ENCODE measurements at regions not wholly inside any gene's neighbourhood (a gene's known extent, or its start where the extent isn't known, plus 50 kb on each side); places are given as distances from the start of the nearest gene placed in this dataset.

DNA sequence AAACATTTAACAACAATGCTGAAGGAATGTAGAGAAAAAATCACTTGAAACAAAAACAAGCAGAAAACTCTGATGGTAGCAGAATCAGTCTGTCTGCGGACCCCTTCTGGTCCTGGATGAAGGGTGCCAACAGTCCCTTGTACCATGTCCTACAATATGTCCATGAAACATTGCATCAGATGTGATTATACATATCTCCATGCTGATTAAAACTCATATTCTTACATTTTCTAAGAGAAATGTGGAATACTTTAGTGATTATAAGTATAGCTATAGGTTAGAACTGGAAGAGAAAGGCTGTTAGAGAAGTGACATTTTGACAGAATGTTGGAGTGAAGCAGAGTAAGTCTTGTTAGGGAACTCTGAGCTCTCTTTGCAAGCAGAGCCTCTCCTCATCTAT is 286.1 kb downstream of the SH3GL2 start:
- DNase-seq (ENCODE audit: low spot score) (no peak), FAIRE-seq (no peak), ATAC-seq (no peak)
- CTCF ChIA-PET (ENCODE audit: low intra/inter-chr PET ratio, low total read pairs): no interaction called here
- BruUV-seq (replicated peaks): no TSS peak
- H3K9ac ChIP-seq (ENCODE audit: insufficient read depth, low read depth, low read length): no peak overlapping the region
- POLR2A ChIA-PET: no interaction called here
- H3K27ac ChIP-seq (ENCODE audit: extremely low read length, insufficient read depth, low read length): no peak overlapping the region
- TF ChIP-seq, protein P1, sequence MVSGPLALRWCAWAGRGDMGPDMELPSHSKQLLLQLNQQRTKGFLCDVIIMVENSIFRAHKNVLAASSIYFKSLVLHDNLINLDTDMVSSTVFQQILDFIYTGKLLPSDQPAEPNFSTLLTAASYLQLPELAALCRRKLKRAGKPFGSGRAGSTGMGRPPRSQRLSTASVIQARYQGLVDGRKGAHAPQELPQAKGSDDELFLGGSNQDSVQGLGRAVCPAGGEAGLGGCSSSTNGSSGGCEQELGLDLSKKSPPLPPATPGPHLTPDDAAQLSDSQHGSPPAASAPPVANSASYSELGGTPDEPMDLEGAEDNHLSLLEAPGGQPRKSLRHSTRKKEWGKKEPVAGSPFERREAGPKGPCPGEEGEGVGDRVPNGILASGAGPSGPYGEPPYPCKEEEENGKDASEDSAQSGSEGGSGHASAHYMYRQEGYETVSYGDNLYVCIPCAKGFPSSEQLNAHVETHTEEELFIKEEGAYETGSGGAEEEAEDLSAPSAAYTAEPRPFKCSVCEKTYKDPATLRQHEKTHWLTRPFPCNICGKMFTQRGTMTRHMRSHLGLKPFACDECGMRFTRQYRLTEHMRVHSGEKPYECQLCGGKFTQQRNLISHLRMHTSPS (CRISPR knock-in tag; IDR thresholded peaks at IDR 0.05; ENCODE audit: low read depth): no peak
- TF ChIP-seq SOX5 (CRISPR knock-in tag; IDR thresholded peaks at IDR 0.05; ENCODE audit: borderline replicate concordance) (no peak), JUN (CRISPR knock-in tag; IDR thresholded peaks at IDR 0.05) (no peak), RXRB (CRISPR knock-in tag; IDR thresholded peaks at IDR 0.05; ENCODE audit: borderline replicate concordance) (no peak), STAG1 (CRISPR knock-in tag; IDR thresholded peaks at IDR 0.05) (no peak), ZNF670 (CRISPR knock-in tag; IDR thresholded peaks at IDR 0.05; ENCODE audit: borderline replicate concordance) (no peak), GFI1 (CRISPR knock-in tag; IDR thresholded peaks at IDR 0.05; ENCODE audit: borderline replicate concordance) (no peak), ZNF720 (CRISPR knock-in tag; IDR thresholded peaks at IDR 0.05) (no peak), SP1 (IDR thresholded peaks at IDR 0.05) (no peak), SP1 (CRISPR knock-in tag; IDR thresholded peaks at IDR 0.05) (no peak), MEF2D (CRISPR knock-in tag; IDR thresholded peaks at IDR 0.05) (no peak), ZNF546 (CRISPR knock-in tag; conservative IDR thresholded peaks at IDR 0.05) (no peak), HOXA5 (CRISPR knock-in tag; IDR thresholded peaks at IDR 0.05) (no peak), ZNF776 (CRISPR knock-in tag; IDR thresholded peaks at IDR 0.05) (no peak)
- TF ChIP-seq, protein P2, sequence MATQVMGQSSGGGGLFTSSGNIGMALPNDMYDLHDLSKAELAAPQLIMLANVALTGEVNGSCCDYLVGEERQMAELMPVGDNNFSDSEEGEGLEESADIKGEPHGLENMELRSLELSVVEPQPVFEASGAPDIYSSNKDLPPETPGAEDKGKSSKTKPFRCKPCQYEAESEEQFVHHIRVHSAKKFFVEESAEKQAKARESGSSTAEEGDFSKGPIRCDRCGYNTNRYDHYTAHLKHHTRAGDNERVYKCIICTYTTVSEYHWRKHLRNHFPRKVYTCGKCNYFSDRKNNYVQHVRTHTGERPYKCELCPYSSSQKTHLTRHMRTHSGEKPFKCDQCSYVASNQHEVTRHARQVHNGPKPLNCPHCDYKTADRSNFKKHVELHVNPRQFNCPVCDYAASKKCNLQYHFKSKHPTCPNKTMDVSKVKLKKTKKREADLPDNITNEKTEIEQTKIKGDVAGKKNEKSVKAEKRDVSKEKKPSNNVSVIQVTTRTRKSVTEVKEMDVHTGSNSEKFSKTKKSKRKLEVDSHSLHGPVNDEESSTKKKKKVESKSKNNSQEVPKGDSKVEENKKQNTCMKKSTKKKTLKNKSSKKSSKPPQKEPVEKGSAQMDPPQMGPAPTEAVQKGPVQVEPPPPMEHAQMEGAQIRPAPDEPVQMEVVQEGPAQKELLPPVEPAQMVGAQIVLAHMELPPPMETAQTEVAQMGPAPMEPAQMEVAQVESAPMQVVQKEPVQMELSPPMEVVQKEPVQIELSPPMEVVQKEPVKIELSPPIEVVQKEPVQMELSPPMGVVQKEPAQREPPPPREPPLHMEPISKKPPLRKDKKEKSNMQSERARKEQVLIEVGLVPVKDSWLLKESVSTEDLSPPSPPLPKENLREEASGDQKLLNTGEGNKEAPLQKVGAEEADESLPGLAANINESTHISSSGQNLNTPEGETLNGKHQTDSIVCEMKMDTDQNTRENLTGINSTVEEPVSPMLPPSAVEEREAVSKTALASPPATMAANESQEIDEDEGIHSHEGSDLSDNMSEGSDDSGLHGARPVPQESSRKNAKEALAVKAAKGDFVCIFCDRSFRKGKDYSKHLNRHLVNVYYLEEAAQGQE (IDR thresholded peaks at IDR 0.05; ENCODE audit: borderline replicate concordance in 1 of 2, low read depth in 1 of 2, low read length in 2 of 2): no peak
- H3K36me3 ChIP-seq (replicated peaks in 1 of 2; ENCODE audit: control insufficient read depth in 1 of 2, insufficient read depth in 2 of 2, low read length in 2 of 2): no peaks in the 10 kb centered on the region
- H3K27me3 ChIP-seq (ENCODE audit: control insufficient read depth in 1 of 2, insufficient read depth in 2 of 2, low read length in 2 of 2): no peaks in the 10 kb centered on the region
- H2AFZ ChIP-seq (ENCODE audit: low read length): no peak overlapping the region
- no peak overlapping the region for H3K4me3 ChIP-seq (replicated peaks in 1 of 3; ENCODE audit: insufficient read depth in 1 of 3, low read depth in 2 of 3, low read length in 3 of 3)
- H3K4me2 ChIP-seq (ENCODE audit: low read depth, low read length): no peak overlapping the region
- H3K9me3 ChIP-seq (ENCODE audit: low read length): peaks cover 9% of the 10 kb centered on the region; the same call in 1 of the 2 replicates
- in situ Hi-C loops (cut with HindIII; ENCODE audit: extremely low pct_ligation_motif_present, low pct_unique_long_range_greater_than_20kb) (no loop called here), intact Hi-C loops (cut with micrococcal nuclease; ENCODE audit: unreplicated experiment) (no loop called here)
- H3K4me1 ChIP-seq (ENCODE audit: insufficient read depth, low read length): no peaks in the 10 kb centered on the region
- no peaks in the 10 kb centered on the region for H3K79me2 ChIP-seq (ENCODE audit: insufficient read depth, low read length)
- H4K20me1 ChIP-seq (ENCODE audit: insufficient read depth, low read length): no peaks in the 10 kb centered on the region
- 0% methylated on average over 1 of the region's 1 CpG for WGBS (ENCODE audit: low lambda C conversion rate)

Data from HepG2 (cell line).